ENCODE measurements at regions not wholly inside any gene's neighbourhood (a gene's known extent, or its start where the extent isn't known, plus 50 kb on each side); places are given as distances from the start of the nearest gene placed in this dataset.

DNA sequence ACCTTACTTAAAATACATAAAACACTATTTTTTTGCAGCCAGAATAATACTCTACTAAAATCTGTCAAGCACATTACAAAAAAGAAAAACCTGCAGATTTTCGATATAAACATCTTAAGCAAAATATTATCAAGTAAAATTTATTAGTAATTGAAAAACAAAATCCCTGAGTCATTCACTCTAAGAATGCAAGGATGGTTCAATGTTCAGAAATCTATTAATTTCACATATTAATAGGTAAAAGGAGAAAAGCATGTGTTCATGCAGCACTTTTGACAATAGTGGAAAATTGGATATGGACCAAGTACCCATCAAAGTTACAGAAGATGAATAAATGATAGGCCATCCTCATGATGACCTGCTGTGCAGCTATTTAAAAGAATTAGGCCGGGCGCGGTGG lies 66.2 kb upstream of the OTOS start:
- Histone ChIP-seq H3K9me3 (ENCODE audit: insufficient read depth, low read length, severe bottlenecking) (no peaks in the 10 kb centered on the region), H3K4me2 (ENCODE audit: insufficient read depth, low read length) (no peak overlapping the region), H4K20me1 (ENCODE audit: insufficient read depth, low read length) (peaks cover 6% of the 10 kb centered on the region; the same call in 1 of the 2 replicates), H2AFZ (ENCODE audit: low read depth, low read length) (no peak overlapping the region), H3K4me3 (ENCODE audit: low read depth in 1 of 2, low read length in 2 of 2) (no peak overlapping the region), H3K4me1 (ENCODE audit: insufficient read depth, low read length) (no peaks in the 10 kb centered on the region), H3K27me3 (ENCODE audit: insufficient read depth, low read length, poor library complexity) (peaks cover 11% of the 10 kb centered on the region), H3K27ac (ENCODE audit: low read length) (no peak overlapping the region), H3K9ac (ENCODE audit: low read depth, low read length) (no peak overlapping the region), H3K79me2 (ENCODE audit: insufficient read depth, low read length) (no peaks in the 10 kb centered on the region), H3K36me3 (ENCODE audit: insufficient read depth, low read length) (no peaks in the 10 kb centered on the region)
- ATAC-seq (ENCODE audit: insufficient read depth, low read depth) (no peak), DNase-seq (no peak)
- TF ChIP-seq, protein P1, sequence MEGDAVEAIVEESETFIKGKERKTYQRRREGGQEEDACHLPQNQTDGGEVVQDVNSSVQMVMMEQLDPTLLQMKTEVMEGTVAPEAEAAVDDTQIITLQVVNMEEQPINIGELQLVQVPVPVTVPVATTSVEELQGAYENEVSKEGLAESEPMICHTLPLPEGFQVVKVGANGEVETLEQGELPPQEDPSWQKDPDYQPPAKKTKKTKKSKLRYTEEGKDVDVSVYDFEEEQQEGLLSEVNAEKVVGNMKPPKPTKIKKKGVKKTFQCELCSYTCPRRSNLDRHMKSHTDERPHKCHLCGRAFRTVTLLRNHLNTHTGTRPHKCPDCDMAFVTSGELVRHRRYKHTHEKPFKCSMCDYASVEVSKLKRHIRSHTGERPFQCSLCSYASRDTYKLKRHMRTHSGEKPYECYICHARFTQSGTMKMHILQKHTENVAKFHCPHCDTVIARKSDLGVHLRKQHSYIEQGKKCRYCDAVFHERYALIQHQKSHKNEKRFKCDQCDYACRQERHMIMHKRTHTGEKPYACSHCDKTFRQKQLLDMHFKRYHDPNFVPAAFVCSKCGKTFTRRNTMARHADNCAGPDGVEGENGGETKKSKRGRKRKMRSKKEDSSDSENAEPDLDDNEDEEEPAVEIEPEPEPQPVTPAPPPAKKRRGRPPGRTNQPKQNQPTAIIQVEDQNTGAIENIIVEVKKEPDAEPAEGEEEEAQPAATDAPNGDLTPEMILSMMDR (IDR thresholded peaks at IDR 0.05; ENCODE audit: borderline replicate concordance, extremely low read depth, low read length, poor library complexity, severe bottlenecking): no peak
- TF ChIP-seq EZH2 (IDR thresholded peaks at IDR 0.05; ENCODE audit: borderline replicate concordance, low read depth, low read length, severe bottlenecking): no peak

DNA sequence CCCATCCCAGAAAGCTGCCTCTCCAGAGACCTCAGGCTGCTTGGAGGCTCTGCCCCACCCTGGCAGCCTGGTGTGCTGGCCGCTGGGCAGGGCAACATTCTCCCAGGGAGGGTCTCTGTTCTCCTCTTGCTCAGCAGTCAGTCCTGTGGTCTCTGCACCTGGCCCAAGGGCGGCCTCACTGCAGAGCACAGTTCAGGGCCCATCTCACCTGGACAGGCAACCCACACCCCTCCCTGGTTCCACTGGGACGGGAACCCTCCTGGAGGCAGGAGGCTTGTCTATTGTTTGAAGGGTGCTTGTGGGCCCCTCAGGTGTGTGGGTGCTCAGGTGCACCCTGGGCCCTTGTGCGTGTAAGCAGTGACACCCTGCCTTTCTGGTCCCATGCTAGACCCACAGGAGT lies 67.2 kb upstream of the OTOS start:
- DNase-seq (no peak), ATAC-seq (ENCODE audit: insufficient read depth, low read depth) (no peak)
- Histone ChIP-seq H3K4me2 (ENCODE audit: insufficient read depth, low read length) (no peak overlapping the region), H4K20me1 (ENCODE audit: insufficient read depth, low read length) (peaks cover 6% of the 10 kb centered on the region; the same call in 1 of the 2 replicates), H3K9ac (ENCODE audit: low read depth, low read length) (no peak overlapping the region), H3K9me3 (ENCODE audit: insufficient read depth, low read length, severe bottlenecking) (no peaks in the 10 kb centered on the region), H3K79me2 (ENCODE audit: insufficient read depth, low read length) (no peaks in the 10 kb centered on the region), H3K36me3 (ENCODE audit: insufficient read depth, low read length) (no peaks in the 10 kb centered on the region), H3K27me3 (ENCODE audit: insufficient read depth, low read length, poor library complexity) (peaks cover 8% of the 10 kb centered on the region), H3K4me3 (ENCODE audit: low read depth in 1 of 2, low read length in 2 of 2) (no peak overlapping the region), H3K27ac (ENCODE audit: low read length) (no peak overlapping the region), H3K4me1 (ENCODE audit: insufficient read depth, low read length) (no peaks in the 10 kb centered on the region), H2AFZ (ENCODE audit: low read depth, low read length) (no peak overlapping the region)
- TF ChIP-seq, protein P1 (IDR thresholded peaks at IDR 0.05; ENCODE audit: borderline replicate concordance, extremely low read depth, low read length, poor library complexity, severe bottlenecking): no peak
- TF ChIP-seq EZH2 (IDR thresholded peaks at IDR 0.05; ENCODE audit: borderline replicate concordance, low read depth, low read length, severe bottlenecking): no peak

GRCh38 chr2:240208096-240208495 lies 67.6 kb upstream of the OTOS start:
- no peak overlapping the region for H3K9ac ChIP-seq (ENCODE audit: low read depth, low read length)
- H3K4me1 ChIP-seq (ENCODE audit: insufficient read depth, low read length): no peaks in the 10 kb centered on the region
- peaks cover 3% of the 10 kb centered on the region; the same call in 1 of the 2 replicates for H4K20me1 ChIP-seq (ENCODE audit: insufficient read depth, low read length)
- DNase-seq (no peak), ATAC-seq (ENCODE audit: insufficient read depth, low read depth) (no peak)
- no peaks in the 10 kb centered on the region for H3K79me2 ChIP-seq (ENCODE audit: insufficient read depth, low read length)
- no peak overlapping the region for H3K4me2 ChIP-seq (ENCODE audit: insufficient read depth, low read length)
- H3K36me3 ChIP-seq (ENCODE audit: insufficient read depth, low read length): no peaks in the 10 kb centered on the region
- H2AFZ ChIP-seq (ENCODE audit: low read depth, low read length): no peak overlapping the region
- no peak for TF ChIP-seq EZH2 (IDR thresholded peaks at IDR 0.05; ENCODE audit: borderline replicate concordance, low read depth, low read length, severe bottlenecking)
- TF ChIP-seq, protein P1 (IDR thresholded peaks at IDR 0.05; ENCODE audit: borderline replicate concordance, extremely low read depth, low read length, poor library complexity, severe bottlenecking): no peak
- H3K4me3 ChIP-seq (ENCODE audit: low read depth in 1 of 2, low read length in 2 of 2): no peak overlapping the region
- H3K27me3 ChIP-seq (ENCODE audit: insufficient read depth, low read length, poor library complexity): peaks cover 8% of the 10 kb centered on the region
- no peaks in the 10 kb centered on the region for H3K9me3 ChIP-seq (ENCODE audit: insufficient read depth, low read length, severe bottlenecking)
- H3K27ac ChIP-seq (ENCODE audit: low read length): no peak overlapping the region
